Stimulated activated naive CD8-positive, alpha-beta T cell treated with anti-CD3 and anti-CD28 coated beads, Interleukin-15, amount 100 ng/mL, for 72 hours (primary cell): ENCODE measurements at regions not wholly inside any gene's neighbourhood (a gene's known extent, or its start where the extent isn't known, plus 50 kb on each side); places are given as distances from the start of the nearest gene placed in this dataset.
A peak's percentile ranks its signal among the peaks of the same experiment; 100 is the strongest.

Experiments used
- ATAC-seq: fragments of 150-1000 bp; cut with Tn5 transposase; 2 replicates; pipeline ENCODE4 v1.10.0; 2021; ENCODE audit warnings: mild to moderate bottlenecking, moderate library complexity
- DNase-seq, 2 donors: peaks; one replicate each; pipeline ENCODE4 v3.0.0; 2021 to 2022
- H3K27ac Mint-ChIP-seq, 2 donors: one replicate each; pipeline ENCODE4 v1.8.0; 2022; ENCODE audit warnings: mild to moderate bottlenecking in 2 of 2, mixed read lengths in 2 of 2, moderate library complexity in 2 of 2
- H3K27me3 Mint-ChIP-seq: one replicate; pipeline ENCODE4 v1.8.0; 2022; ENCODE audit warnings: mixed read lengths
- H3K4me1 Mint-ChIP-seq: one replicate; pipeline ENCODE4 v1.8.0; 2022; ENCODE audit warnings: mild to moderate bottlenecking, mixed read lengths
- H3K4me3 Mint-ChIP-seq, 2 donors: one replicate each; pipeline ENCODE4 v1.8.0; 2022; ENCODE audit warnings: mild to moderate bottlenecking in 2 of 2, mixed read lengths in 2 of 2, moderate library complexity in 1 of 2
- H3K9me3 Mint-ChIP-seq, 2 donors: one replicate each; pipeline ENCODE4 v1.8.0; 2022; ENCODE audit warnings: mixed read lengths in 2 of 2

DNA sequence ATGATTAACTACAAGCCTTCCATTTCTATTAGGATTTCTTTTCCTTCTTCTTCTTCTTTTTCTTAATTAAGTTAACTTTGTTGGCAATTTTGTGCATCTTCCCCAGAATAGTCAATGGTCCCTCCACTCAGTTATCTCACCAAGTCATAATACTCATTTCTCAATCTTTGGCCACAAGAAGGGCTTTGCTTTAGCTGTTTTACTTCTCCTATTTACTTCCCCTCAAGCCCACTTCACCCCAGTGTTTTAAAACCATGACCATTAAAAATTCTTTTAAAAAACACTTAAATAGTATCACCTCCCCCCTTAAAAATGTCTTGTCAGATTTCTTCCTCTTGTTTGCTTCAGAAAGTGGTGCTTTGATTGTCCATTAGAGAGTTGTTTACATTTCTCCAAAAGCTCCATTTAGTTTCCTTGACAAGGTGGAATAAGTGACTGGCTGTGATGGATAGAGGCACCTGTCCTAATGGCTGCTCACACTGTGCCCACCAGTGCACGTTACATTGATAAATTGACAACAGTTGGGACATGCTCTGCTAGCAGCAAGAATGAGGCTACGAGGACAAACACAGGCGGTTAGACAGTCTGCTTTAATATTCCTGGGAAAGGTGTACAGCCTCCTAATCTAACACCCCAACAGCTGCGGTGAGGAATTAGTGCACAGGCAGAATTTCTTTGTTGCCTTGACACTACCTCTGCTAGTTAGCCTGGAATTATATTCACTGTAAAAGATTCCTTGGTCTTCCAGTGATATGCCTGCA is 354.7 kb downstream of the LMO4 start:
- H3K27ac Mint-ChIP-seq = no peak overlapping the region
- peaks cover 6% of the 10 kb centered on the region for H3K27me3 Mint-ChIP-seq
- ATAC-seq (no peak), DNase-seq (no peak)
- no peaks in the 10 kb centered on the region for H3K4me1 Mint-ChIP-seq
- H3K4me3 Mint-ChIP-seq = no peak overlapping the region
- H3K9me3 Mint-ChIP-seq = no peaks in the 10 kb centered on the region

DNA sequence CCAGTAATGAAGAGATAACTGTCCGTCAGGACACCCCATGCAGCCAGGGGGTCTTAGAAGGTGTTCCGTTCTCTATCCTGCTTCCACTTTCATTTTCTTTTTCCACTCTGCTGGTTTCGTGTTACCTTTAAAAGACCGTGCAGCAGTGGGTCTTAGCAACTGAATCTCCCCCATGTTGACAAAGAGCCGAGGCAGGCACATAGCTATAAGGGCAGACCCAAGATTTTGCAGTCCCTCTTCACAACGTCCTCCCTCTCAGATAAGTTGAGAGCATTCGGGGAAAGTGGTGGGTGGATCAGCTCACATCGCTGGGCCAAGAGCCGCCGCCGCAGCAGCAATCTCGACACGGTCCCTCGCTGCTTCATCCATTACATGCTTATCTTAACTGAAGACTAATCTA is 355.5 kb downstream of the LMO4 start:
- Mint-ChIP-seq H3K4me3 (peak overlapping the region in 1 of 2 donors; percentile 21), H3K27ac (no peak overlapping the region), H3K9me3 (no peaks in the 10 kb centered on the region), H3K4me1 (no peaks in the 10 kb centered on the region), H3K27me3 (peaks cover 6% of the 10 kb centered on the region)
- DNase-seq (no peak), ATAC-seq (no peak)

DNA sequence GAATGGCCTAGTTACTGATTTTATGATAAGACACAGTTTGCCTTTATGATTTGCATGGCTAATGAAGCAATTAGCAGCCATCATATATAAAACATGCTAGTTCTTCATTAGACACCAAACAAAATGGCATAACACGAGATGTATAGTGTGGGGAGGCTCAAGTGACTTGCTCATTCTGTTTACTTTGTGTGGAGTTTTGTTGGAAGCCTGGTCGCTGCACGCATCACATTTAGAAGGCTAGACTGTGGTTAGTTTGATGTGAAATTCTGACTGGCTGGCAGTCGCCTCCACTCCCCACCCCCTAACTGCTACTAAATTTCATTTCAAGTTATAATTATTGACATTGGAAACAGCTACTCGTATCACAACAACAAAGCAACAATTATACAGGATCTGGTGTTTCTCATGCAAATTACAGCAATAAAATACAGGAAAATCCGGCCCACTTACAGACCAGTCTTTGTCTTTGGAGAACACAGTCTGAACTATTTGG is 356.1 kb downstream of the LMO4 start:
- Mint-ChIP-seq H3K27me3 (peaks cover 6% of the 10 kb centered on the region), H3K4me3 (no peak overlapping the region), H3K4me1 (no peaks in the 10 kb centered on the region), H3K9me3 (no peaks in the 10 kb centered on the region), H3K27ac (no peak overlapping the region)
- ATAC-seq (no peak), DNase-seq (no peak)

DNA sequence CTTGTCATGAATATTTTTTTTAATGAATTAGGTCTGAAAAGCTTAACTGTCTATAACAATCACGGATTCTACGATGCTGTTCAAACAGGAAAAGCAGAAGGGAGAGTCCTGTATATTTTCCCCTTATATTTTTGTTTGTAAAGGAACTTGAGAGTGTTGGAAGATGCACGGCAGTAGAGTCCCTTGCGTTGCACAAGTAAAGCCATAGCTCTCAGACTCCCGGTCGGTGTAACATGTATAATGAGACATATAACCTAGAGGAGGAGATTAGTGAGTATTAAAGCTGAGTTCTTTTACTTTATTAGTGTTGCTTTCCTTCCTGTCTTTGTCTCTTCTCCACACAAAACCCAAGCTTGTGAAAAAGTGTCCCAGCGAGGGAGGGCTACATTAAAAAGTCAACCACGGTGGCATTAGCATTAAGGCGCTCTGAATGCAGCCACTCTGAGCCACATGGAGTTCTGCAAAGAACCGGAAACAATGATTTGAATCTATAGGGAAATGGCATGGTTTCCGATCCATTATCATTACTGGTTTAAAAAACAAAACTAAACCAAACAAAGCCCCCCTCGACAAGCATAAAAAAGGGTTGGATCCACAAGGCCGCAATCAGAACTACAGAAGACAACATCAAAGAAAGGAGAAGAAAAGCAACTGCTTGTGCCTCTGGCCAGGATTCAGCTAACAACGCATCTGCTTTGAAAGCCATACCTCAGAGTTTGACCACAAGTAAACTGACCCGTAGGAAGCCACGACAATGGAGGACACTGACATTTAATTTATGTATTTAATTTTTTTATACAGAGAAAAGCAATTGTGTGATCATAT is 356.8 kb downstream of the LMO4 start:
- Mint-ChIP-seq H3K27me3 (peaks cover 7% of the 10 kb centered on the region), H3K9me3 (no peaks in the 10 kb centered on the region), H3K27ac (no peak overlapping the region), H3K4me3 (no peak overlapping the region), H3K4me1 (no peaks in the 10 kb centered on the region)
- DNase-seq (no peak), ATAC-seq (no peak)

DNA sequence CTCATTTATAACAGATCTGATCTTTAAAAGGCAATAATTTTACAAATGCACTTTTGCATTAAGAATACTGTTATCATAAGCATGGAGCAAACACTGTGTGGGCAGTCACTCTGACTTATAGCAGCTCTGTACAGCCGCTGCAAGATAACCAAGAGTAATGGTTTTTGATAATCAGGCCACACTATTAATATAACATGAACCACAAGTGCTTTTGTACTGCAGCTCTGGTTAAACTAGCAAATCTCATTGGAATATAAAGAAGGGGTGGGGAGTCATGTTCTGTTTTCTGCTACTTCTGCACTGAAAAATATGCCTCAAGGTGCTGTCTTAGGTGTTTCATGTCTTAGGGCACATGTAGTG is 357.4 kb downstream of the LMO4 start:
- ATAC-seq (no peak), DNase-seq (no peak)
- no peaks in the 10 kb centered on the region for H3K9me3 Mint-ChIP-seq
- H3K4me1 Mint-ChIP-seq = no peaks in the 10 kb centered on the region
- no peak overlapping the region for H3K4me3 Mint-ChIP-seq
- H3K27ac Mint-ChIP-seq = no peak overlapping the region
- H3K27me3 Mint-ChIP-seq = peaks cover 13% of the 10 kb centered on the region

DNA sequence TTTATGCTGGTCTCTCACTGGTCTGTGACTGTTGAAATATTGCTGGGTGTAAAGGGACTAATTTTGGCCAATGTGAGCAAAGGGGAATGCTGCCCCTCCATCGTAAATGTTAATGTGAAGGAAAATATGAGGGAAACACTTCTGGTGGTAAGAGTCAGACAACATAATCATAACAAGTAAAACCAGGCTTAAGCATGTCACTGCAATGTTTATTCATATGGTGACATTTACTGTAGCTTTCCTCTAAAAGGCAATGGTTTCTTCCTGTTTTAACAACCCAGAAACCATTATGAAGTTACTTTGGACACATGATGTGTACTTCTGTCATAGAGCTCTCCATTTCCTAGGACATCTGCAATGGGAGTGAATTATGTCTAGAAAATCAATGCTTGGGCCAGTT is 358.0 kb downstream of the LMO4 start:
- Mint-ChIP-seq H3K4me1 (no peaks in the 10 kb centered on the region), H3K27ac (no peak overlapping the region), H3K9me3 (no peaks in the 10 kb centered on the region), H3K4me3 (no peak overlapping the region), H3K27me3 (peaks cover 13% of the 10 kb centered on the region)
- DNase-seq (no peak), ATAC-seq (no peak)

DNA sequence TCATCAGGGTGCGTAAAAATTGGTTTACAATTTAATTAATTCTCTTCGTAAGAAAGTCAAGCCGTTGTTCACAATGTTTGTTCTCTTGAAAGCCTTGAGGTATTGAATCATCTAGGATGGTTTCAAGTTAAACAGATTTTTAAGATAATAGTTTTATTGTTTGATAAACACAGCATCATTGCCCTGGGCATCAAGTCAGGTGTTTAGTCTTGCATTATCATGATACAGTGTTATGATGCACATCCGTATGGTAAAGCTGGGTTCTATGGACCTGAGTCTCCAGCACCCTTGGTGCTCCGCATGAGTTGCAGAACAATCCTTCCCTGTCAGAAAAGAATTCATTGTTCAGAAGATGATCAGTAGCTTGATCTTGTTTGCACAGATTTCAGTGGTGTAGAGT is 359.5 kb downstream of the LMO4 start:
- ATAC-seq (no peak), DNase-seq (no peak)
- Mint-ChIP-seq H3K9me3 (no peaks in the 10 kb centered on the region), H3K27me3 (peaks cover 8% of the 10 kb centered on the region), H3K4me1 (no peaks in the 10 kb centered on the region), H3K4me3 (no peak overlapping the region), H3K27ac (no peak overlapping the region)

DNA sequence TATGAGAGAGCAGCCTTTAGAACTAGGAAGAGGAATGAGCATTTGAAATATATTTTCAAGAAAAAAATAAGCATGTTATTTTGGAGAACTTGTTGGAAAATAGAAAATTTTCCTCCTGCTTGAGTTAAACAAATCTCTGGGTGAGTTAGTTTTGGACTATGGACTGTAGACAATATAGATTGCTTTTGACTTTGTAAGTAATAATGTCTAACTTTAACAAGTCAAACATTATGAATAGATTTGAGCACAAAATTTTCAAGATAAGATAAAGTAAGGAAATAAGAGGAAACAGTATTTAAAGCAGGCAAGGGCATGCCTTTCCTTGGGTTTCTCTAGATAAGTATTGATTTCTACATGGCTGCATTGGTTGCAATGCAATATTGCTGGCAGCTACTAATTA is 360.8 kb downstream of the LMO4 start:
- no peak overlapping the region for H3K27ac Mint-ChIP-seq
- no peak for ATAC-seq
- no peak for DNase-seq
- H3K4me3 Mint-ChIP-seq = no peak overlapping the region
- no peaks in the 10 kb centered on the region for H3K4me1 Mint-ChIP-seq
- H3K9me3 Mint-ChIP-seq = no peaks in the 10 kb centered on the region
- peaks cover 8% of the 10 kb centered on the region for H3K27me3 Mint-ChIP-seq

DNA sequence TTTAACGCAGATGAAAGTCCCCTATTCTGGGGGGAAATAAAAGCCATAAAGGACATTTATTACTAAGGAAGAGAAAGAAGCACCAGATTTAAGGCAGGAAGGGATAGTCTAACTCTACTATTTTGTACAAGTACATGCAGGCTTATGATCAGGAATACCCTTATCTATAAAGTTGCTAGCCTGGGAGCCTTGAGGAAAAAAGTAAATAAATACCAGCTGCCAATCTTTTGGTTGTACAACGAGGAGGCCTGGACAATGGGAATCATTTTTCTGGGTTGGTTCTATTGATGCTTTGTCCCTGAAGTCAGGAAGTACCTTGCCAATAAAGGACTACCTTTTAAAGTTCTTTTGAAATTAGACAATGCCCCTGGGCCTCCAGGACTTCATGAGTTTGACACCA is 367.8 kb downstream of the LMO4 start:
- no peak overlapping the region for H3K27ac Mint-ChIP-seq
- DNase-seq = no peak
- peaks cover 10 to 13% of the 10 kb centered on the region in 2 donors for H3K9me3 Mint-ChIP-seq
- no peaks in the 10 kb centered on the region for H3K4me1 Mint-ChIP-seq
- no peak overlapping the region for H3K4me3 Mint-ChIP-seq
- ATAC-seq = no peak
- H3K27me3 Mint-ChIP-seq = no peaks in the 10 kb centered on the region

DNA sequence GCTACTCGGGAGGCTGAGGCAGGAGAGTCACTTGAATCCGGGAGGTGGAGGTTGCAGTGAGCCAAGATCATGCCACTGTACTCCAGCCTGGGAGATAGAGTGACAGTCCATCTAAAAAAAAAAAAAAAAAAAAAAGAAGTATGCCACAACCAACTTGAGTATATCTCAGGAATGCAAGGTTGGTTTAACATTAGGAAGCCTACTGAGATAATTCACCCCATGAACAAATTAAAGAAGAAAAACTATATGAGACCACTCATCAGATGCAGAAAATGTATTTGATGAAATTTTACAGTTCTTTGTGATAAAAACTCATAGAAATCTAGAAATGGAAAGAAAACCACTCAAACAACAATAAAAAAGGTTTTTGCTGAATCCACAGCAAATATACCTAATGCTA is 373.8 kb downstream of the LMO4 start:
- Mint-ChIP-seq H3K27ac (no peak overlapping the region), H3K4me3 (no peak overlapping the region), H3K9me3 (peaks cover 15 to 20% of the 10 kb centered on the region in 2 donors), H3K27me3 (no peaks in the 10 kb centered on the region), H3K4me1 (no peaks in the 10 kb centered on the region)
- ATAC-seq (no peak), DNase-seq (no peak)

DNA sequence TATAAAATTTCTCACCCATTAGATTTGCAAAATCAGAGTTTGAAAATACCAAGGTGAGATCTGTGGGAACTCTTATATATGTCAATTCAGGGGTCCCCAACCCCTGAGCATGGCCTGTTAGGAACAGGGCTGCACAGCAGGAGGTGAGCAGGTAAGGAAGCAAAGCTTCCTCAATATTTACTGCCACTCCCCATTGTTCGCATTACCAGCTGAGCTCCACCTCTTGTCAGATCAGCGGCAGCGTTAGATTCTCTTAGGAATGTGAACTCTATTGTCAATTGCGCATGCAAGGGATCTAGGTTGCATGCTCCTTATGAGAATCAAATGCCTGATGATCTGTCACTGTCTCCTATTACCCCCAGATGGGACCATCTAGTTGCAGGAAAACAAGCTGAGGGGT is 376.6 kb downstream of the LMO4 start:
- no peak for ATAC-seq
- Mint-ChIP-seq H3K9me3 (peaks cover 10 to 14% of the 10 kb centered on the region in 2 donors), H3K27ac (no peak overlapping the region)

DNA sequence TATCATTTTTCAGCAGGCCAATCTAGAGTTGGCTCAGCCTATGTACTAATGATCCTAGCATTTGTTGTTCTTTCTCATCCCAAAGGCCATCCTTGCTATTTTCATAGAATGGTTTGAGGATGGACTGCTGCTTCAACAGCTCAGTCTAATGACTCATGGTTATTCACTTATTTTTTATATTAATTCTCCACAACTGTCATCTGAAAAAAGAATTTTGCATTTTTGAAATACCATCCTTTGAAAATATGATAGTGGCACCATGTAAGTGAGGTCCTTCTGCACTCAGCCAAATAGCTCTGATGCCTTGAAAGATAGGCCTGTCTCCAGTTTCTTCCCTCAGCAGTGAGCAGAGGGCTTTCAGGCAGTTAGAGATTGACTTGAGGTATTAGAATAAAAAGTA is 377.5 kb downstream of the LMO4 start:
- DNase-seq (no peak), ATAC-seq (no peak)
- Mint-ChIP-seq H3K27ac (no peak overlapping the region), H3K4me3 (no peak overlapping the region), H3K9me3 (peaks cover 6% of the 10 kb centered on the region in 2 donors), H3K4me1 (no peaks in the 10 kb centered on the region), H3K27me3 (no peaks in the 10 kb centered on the region)

More for the DNA sequence above, 376.6 kb downstream of the LMO4 start:
- no peaks in the 10 kb centered on the region for H3K27me3 Mint-ChIP-seq
- no peaks in the 10 kb centered on the region for H3K4me1 Mint-ChIP-seq
- H3K4me3 Mint-ChIP-seq = no peak overlapping the region
- DNase-seq = no peak

DNA sequence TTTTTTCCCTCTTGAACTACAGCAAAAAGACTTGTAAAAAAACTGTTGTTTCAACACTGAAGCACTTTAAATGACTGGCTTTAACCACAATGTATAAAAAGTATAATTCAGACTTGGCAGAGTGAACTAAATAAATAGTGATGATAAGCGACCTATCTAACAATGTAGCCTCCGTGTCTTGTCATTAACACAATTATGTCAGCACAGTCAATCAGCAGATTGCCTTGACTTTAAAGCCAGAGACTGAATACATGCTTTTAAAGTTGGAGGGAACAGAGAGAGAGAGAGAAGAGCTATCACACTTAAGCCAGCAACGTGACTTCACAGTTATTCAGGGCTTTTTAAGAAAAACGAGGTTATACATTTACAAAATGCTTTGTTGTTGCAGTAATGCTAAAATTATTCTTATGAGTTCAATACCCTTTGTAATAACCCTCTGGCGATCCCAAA is 378.1 kb downstream of the LMO4 start:
- no peak overlapping the region for H3K4me3 Mint-ChIP-seq
- H3K27ac Mint-ChIP-seq = no peak overlapping the region
- H3K9me3 Mint-ChIP-seq = peaks cover 2 to 3% of the 10 kb centered on the region in 2 donors
- no peaks in the 10 kb centered on the region for H3K27me3 Mint-ChIP-seq
- DNase-seq = no peak
- no peak for ATAC-seq
- no peaks in the 10 kb centered on the region for H3K4me1 Mint-ChIP-seq

DNA sequence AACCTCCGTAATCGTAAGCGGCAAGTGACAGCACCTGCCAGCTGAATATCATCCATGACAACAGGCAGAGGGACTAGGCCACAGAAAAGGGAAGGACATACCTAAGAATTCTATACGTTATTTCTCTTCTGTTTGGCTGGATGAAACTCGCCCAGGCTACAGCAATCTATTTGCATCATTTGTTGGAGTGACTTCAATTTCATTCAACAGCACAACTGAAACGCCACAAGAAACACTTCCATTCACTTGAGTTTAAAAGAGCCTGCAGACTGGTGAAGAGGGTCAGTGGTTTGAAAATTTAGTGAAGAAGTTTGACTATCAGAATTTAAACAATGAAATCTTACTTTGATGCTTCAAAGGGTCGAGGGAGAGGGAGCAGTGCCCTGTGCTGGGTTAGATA is 378.7 kb downstream of the LMO4 start:
- Mint-ChIP-seq H3K27ac (no peak overlapping the region), H3K27me3 (no peaks in the 10 kb centered on the region), H3K4me1 (no peaks in the 10 kb centered on the region), H3K9me3 (no peaks in the 10 kb centered on the region), H3K4me3 (no peak overlapping the region)
- ATAC-seq = no peak
- no peak for DNase-seq

DNA sequence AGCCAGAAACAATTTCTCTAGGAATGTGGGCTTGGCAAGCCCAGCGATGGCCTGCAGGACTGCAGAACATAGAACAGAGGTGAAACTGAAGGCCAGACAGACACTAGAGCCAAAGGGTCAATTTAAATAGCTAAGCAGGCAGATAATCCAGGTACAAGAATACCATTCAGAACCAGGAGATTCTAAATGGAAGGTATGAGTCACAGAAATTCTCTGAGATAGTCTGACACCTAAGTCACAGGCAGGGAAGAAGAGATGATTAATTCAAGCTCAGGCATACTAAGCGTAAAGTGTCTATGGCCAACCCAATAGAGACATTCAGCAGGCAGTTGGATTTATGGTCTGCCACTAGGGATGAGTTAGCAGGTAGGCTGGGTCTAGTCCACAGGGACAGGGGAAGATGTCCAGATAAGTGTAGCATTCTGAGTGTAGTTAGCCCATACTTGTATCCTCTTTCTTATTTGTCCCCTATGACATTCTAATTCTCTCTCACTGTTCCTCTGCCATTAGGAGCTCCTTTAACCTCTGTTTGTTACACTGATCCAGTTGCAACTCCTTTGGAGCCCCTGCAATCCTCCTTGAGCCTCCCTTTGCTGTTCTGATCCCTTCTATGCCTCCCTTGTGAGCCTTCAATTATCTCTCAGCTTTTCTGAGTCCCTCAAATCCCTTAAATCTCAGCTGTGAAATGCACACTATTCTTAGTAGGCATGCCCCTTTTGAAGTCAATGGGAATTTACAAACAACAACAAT is 383.8 kb downstream of the LMO4 start:
- Mint-ChIP-seq H3K27me3 (no peaks in the 10 kb centered on the region), H3K4me3 (no peak overlapping the region), H3K27ac (no peak overlapping the region), H3K9me3 (no peaks in the 10 kb centered on the region), H3K4me1 (no peaks in the 10 kb centered on the region)
- DNase-seq (no peak), ATAC-seq (no peak)

DNA sequence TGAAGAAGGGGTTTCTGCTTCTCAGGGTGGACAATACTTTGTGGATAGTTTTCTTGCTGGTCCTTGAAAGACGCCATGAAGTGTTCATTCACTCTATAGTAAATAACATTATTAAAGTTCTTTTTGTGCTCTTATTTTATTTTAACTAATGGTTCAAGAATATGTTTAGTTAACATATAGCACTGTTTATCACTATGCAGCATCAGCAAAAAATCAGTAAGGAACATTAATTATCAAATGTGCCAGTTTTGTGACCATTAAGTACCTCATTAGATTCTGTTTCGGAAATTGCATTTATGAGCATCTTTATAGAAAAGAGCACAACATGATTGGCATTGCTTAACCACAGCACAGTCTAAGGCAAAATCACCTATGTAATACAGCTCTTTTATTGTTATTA is 385.6 kb downstream of the LMO4 start:
- Mint-ChIP-seq H3K27me3 (no peaks in the 10 kb centered on the region), H3K27ac (no peak overlapping the region), H3K4me3 (no peak overlapping the region), H3K4me1 (no peaks in the 10 kb centered on the region), H3K9me3 (no peaks in the 10 kb centered on the region)
- DNase-seq (no peak), ATAC-seq (no peak)
